ENCODE measurements at regions not wholly inside any gene's neighbourhood (a gene's known extent, or its start where the extent isn't known, plus 50 kb on each side); places are given as distances from the start of the nearest gene placed in this dataset.
A peak's percentile ranks its signal among the peaks of the same experiment; 100 is the strongest.
"Not testable (repeated sequence)": the region's sequence is repeated elsewhere in the genome, so short reads cannot be mapped to it uniquely, and the experiment has no call there.

GRCh38 chr4:138347561-138347960 lies 105.4 kb upstream of the SLC7A11 start:
- no peak for DNase-seq

GRCh38 chr4:138344851-138345250 lies 102.7 kb upstream of the SLC7A11 start:
- no peak for DNase-seq

GRCh38 chr4:138344054-138344453 lies 101.9 kb upstream of the SLC7A11 start:
- no peak for DNase-seq

DNA sequence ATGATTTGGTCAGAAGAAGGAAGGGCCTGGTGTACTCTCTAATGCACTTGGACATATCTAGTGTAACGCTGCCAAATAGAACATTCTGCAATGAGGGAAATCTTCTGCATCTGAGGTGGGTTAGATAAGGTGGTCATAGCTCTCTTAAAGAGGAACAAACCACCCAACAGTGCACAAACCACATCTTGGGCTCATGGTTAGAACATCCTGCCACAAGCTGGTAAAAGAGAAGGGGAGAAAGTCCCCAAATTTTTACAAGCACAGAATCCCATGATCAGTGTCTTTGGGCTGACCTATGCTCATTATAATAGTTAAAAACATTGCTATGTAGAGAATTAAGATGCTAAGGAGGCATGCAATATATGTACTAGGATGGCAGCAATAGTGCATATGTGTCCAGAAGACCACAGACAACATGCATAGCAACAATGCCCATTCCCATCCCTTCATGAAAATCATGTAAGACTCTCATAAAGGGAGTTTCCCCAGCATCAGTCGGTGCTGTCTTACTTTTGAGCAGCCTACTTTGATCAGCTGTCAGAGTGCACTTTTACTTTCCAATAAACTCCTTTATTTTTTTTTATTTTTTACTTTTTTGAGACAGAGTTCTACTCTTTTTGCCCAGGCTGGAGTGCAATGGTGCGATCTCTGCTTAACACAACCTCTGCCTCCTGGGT lies 99.7 kb upstream of the SLC7A11 start:
- DNase-seq, result no peak

DNA sequence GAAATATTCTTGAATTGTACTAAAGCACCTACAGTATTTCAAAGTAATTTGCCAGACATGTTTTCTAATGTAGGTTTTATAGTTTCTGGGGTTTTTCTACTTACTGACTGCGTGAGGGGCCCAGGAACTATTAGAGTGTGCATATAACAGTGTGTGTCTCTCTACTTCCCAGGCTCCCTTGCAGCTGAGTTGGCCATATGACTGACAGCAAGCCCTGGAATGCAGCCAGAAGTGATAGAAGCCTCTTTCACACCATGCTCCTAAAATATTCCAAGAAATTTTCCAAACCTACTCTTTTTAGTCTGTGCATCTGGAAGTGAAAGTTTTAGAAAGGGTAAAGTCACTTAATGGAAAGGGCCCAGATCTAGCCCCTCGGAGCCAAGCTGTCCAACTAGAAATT lies 96.7 kb upstream of the SLC7A11 start:
- no peak for DNase-seq

GRCh38 chr4:138338222-138338621 lies 96.1 kb upstream of the SLC7A11 start:
- not testable (repeated sequence) for DNase-seq

- DNase-seq, result peak; percentile 5
These were observed 92.3 kb upstream of the SLC7A11 start for GRCh38 chr4:138334346-138335016.

DNA sequence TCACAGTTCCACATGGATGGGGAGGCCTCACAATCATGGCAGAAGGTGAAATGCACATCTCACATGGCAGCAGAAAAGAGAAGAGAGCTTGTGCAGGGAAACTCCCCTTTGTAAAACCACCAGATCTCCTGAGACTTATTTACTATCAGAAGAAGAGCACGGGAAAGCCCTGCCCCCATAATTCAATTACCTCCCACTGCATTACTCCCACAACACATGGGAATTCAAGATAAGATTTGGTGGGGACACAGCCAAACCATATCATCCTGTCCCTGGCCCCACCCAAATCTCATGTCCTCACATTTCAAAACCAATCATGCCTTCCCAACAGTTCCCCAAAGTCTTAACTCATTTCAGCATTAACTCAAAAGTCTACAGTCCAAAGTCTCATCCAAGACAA lies 90.3 kb upstream of the SLC7A11 start:
- DNase-seq, result not testable (repeated sequence)

- DNase-seq, result no peak
These were observed 88.4 kb upstream of the SLC7A11 start for GRCh38 chr4:138330531-138330930.

DNA sequence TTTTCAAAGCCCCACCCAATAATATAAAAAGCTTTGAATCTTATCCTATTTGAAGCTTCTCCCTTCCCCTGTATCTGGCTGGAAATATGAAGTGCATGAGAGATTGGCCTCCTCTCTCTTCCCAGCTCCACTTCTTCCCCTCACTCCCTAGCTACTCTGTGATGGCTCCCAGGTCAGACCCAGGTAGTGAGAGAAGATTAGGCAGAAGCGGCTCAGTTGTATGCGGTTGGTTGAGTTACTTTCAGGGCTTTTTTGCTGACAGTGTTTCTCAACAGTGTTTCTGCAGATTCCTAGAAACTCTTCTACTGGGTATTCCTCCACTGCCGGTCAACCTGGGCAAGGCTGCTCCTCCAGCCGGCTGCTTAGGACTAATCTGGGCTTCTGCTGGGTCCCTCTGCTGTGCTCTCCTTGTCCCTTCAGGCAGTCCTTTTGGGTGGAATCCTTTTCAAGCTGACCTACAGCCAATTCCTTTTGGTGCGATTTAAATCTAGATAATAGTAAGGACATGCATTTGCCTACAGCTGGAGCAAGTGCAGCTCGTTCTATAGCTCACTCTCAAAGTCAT lies 87.4 kb upstream of the SLC7A11 start:
- DNase-seq, result no peak

DNA sequence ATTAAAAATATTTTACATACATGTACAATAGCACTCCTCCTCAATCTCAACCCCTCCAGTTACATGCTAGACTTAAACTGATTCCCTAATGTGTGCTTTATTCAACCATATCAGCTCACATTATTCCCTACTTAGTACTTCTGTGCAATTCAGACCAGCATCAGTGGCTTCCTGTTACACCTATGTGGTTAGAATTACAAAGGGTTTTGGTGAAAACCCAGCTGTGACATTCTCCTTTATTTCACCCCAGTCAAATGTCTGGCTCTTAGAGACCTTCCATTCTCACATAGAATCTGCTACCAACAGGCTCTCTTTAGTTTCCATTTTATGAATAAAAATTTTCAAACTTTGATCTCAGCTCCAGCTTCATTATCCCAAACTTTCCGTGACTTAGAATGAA lies 85.2 kb upstream of the SLC7A11 start:
- no peak for DNase-seq

DNA sequence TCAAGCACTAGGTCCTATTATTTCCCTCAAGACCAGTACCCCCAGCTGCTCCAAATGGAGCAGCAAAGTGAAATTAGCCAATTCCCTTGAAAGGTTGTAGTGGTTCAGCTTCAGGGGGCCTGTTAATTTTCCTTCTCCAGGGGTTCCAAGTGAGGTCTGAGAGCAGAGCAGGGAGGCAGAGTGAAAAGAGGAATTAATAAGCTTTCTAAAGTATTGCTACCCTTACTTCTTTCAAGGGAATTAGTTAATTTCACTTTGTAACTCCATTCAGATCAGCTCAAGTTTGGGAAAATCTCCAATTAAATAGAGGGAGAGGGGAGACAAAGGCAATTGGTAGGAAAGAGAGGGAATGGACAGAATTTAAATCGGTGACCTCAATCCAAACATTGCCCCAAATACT lies 78.7 kb upstream of the SLC7A11 start:
- DNase-seq, result no peak

DNA sequence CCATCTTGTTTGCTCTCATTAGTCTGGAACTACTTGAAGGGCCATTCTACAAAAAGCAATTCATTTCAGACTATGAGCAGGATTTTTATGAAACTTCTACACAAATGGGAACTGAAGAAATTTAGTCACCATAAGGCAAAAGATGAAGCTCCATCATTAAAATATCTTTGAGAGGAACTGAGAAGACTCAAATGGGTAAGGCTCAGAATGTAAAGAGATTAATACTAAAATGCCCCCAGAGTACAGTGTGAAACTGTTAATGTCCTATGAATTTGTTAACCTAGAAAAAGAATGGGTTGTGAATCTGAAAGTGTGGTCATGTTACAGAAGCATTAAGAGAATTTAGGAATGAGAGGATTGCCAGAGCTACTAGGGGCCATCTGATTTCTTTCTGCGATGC lies 77.9 kb upstream of the SLC7A11 start:
- no peak for DNase-seq

DNA sequence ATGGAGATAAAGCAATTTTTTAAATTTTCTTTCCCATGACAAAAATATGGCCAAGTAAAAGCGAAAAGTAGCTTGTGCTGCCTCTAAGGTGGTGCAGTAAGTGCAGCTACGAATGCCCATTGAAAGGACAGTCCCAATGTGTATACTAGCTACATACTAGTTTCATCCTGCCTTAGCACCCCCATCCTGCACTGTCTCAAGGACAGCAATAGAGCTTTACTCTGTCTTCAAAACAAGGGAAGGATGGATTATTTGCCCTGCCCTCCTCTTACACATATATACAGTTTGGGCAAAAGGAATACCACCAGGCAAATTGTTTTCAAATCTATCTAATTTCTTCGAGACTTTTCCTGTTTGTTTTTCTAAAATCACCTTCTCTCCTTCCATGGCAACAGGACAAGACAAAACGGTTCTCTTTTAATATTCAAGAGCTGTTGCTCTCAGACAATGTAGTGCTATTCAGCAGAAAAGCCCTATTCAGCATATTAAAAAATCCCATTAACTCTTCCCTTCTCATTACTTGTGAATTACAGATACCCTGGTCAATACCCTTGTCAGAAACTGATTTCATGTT lies 75.1 kb upstream of the SLC7A11 start:
- DNase-seq, result no peak

DNA sequence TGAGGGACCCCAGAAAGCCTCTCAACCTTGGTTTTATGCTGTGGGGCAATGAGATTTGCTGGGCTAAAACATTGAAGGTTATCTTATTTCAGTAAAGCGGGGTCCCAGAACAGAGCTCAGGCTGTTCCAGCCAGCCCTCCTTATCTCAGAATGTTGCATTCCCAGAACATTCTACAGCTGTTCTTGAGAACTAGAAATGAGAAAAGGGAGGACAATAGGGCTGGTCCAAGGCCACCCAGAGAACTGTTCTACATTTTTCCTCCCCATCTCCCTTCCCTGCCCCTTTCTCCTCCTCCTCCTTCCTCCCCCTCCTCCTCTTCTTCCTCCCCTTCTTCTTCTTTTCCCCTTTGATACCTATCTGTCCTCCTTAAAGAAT lies 70.4 kb upstream of the SLC7A11 start:
- DNase-seq, result no peak

- DNase-seq, result no peak
These were observed 69.8 kb upstream of the SLC7A11 start for GRCh38 chr4:138311771-138312535.

DNA sequence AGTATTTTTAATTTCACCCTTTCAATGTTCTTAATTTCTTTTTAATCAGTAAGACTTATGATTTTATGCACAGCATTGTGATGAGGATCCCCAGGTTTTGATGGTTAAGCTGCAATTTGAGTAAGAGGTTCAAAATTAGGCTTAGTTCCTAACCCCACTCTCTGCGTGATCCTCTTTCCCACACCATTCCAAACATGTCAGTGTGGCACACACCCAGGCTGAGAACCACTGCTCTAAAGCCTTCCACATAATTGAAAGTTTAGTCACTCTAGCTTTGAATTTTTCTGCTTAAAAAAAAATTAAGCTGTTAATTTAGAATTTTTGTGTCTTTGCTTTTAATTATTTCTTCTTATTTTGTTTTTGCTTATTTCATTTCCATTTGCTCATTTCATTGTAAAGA lies 68.8 kb upstream of the SLC7A11 start:
- DNase-seq, result no peak

GRCh38 chr4:138310498-138310897 lies 68.3 kb upstream of the SLC7A11 start:
- DNase-seq, result no peak

GRCh38 chr4:138308356-138308755 lies 66.2 kb upstream of the SLC7A11 start:
- no peak for DNase-seq

DNA sequence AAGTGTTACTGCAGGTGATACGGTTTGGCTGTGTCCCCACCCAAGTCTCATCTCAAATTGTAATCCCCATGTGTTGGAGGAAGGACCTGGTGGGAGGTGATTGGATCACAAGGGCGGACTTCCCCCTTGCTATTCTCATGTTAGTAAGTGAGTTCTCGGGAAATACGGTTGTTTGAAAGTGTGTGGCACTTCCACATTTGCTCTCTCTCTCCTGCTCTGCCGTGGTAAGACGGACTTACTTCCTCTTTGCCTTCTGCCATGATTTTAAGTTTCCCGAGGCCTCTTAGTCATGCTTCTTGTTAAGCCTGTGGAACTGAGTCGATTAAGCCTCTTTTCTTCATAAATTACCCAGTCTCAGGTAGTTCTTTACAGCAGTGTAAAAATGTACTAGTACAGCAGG lies 65.2 kb upstream of the SLC7A11 start:
- no peak for DNase-seq

DNA sequence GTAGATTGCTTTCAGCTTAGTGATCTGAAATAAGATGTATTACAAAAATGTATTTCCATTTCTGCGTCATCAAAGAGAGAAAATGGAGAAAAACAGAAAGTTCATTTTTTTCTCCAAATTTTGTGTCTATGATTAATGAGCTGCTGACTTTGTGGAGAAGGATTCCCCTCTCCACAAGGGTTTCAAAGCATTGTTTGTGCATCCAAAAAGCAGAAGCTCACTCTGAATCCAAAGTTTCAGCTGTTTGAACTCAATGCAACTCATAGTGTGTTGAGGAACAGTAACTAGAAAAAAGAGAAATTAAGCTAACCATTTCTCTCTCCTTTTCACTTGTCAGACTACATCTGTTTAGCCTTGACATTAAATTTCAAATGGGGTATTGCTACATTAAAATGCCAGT lies 62.9 kb upstream of the SLC7A11 start:
- no peak for DNase-seq

DNA sequence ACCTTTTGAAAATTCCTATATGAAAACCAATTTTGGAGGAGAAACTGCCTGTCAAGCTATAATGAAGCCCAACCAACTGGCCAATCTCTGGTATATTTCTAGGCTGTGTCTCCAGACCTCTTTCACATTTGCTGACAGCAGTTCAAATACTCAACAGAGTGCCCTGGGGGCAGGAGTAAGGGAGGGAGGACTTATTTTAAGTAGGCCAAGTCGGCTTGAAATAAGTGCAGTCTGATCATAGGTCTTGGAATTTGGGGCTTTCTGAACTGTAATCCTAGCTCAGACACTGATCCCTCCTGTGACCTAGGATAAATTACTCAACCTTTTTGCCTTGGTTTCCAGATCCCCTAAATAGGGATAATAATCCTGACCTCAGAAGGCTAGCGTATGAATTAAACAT lies 59.4 kb upstream of the SLC7A11 start:
- no peak for DNase-seq

- no peak for DNase-seq
These were observed 58.5 kb upstream of the SLC7A11 start for GRCh38 chr4:138300616-138301015.

DNA sequence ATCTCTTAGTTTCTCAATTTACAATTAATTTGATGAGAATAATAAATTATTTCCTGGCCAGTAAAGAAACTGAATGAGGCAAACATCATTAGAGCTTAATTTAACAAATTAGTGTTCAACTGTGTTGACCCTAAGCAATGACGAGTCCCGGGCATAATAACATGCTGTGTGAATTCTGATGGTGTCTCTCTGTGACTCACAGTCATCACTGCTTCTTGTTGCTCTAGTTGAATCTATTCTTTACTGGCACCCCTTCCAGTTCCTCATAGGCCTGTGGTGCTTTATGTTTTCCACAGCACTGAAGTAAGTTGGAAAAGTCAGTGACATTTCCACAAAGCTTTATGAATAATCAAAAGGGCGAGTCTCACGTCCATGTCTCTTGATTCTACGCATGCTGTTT lies 57.7 kb upstream of the SLC7A11 start:
- DNase-seq, result no peak

Measured in kidney glomerular epithelial cell (primary cell).